ENCODE measurements at regions not wholly inside any gene's neighbourhood (a gene's known extent, or its start where the extent isn't known, plus 50 kb on each side); places are given as distances from the start of the nearest gene placed in this dataset.

DNA sequence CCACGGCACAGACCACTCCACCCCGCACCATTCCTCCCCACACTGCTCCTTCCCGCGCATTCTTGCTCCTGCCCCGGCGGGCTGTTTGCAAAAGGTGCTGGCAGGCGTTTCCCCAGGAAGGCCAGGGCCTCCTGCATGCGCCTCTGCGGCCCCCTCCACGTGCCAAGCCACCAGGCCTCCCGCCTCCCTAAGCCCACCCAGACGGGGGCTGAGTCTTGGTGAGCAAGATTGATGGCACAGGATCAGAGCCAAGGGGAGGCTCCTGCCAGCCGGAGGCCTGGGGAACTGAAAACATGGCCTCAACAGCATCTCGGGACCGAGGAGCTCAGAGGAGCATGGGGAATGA, 328.3 kb upstream of the DIO3 start:
- CTCF ChIA-PET: interaction anchor here (0.6 kb wide), 1 partner anchor 45 kb away, joined by 3 read pairs; no protein-coding TSS in a partner anchor
- TF ChIP-seq, protein P1, sequence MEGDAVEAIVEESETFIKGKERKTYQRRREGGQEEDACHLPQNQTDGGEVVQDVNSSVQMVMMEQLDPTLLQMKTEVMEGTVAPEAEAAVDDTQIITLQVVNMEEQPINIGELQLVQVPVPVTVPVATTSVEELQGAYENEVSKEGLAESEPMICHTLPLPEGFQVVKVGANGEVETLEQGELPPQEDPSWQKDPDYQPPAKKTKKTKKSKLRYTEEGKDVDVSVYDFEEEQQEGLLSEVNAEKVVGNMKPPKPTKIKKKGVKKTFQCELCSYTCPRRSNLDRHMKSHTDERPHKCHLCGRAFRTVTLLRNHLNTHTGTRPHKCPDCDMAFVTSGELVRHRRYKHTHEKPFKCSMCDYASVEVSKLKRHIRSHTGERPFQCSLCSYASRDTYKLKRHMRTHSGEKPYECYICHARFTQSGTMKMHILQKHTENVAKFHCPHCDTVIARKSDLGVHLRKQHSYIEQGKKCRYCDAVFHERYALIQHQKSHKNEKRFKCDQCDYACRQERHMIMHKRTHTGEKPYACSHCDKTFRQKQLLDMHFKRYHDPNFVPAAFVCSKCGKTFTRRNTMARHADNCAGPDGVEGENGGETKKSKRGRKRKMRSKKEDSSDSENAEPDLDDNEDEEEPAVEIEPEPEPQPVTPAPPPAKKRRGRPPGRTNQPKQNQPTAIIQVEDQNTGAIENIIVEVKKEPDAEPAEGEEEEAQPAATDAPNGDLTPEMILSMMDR (IDR thresholded peaks at IDR 0.05; ENCODE audit: unreplicated experiment): no peak
- H3K4me1 Mint-ChIP-seq (ENCODE audit: insufficient read depth, unreplicated experiment): no peaks in the 10 kb centered on the region
- intact Hi-C loops (cut with micrococcal nuclease): no loop called here
- DNase-seq (ENCODE audit: unreplicated experiment): no peak
- no peak overlapping the region for H3K4me3 Mint-ChIP-seq (ENCODE audit: unreplicated experiment)
- no TSS peak for BruUV-seq (replicated peaks)
- H3K27me3 Mint-ChIP-seq (ENCODE audit: insufficient read depth, unreplicated experiment): no peaks in the 10 kb centered on the region
- no peak overlapping the region for H3K27ac Mint-ChIP-seq (ENCODE audit: low read depth, unreplicated experiment)
- no peaks in the 10 kb centered on the region for H3K36me3 Mint-ChIP-seq (ENCODE audit: insufficient read depth, unreplicated experiment)
- no peaks in the 10 kb centered on the region for H3K9me3 Mint-ChIP-seq (ENCODE audit: unreplicated experiment)
- POLR2A ChIA-PET: no interaction called here

DNA sequence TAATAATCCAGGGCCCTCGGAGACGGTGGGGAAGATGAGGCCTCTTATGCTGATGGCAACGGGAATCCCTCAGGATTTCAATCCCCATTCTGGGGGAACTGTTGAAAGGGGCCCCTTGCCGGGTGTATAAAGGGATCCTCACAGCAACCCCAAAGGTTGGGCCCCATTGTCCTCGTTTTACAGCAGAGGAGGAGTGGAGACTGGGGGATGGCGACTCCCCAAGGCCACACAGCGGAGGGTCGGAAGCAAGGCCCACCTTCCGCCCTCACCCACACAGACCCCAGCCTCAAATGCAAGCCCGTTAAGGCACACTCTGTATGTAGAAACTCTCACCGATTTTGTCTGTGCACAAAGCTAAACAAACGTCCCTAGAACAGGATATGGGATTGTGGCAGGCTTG, 327.9 kb upstream of the DIO3 start:
- ChIA-PET POLR2A (no interaction called here), CTCF (interaction anchor here (0.6 kb wide), 1 partner anchor 44 kb away, joined by 3 read pairs; no protein-coding TSS in a partner anchor)
- no TSS peak for BruUV-seq (replicated peaks)
- Mint-ChIP-seq H3K27me3 (ENCODE audit: insufficient read depth, unreplicated experiment) (no peaks in the 10 kb centered on the region), H3K36me3 (ENCODE audit: insufficient read depth, unreplicated experiment) (no peaks in the 10 kb centered on the region), H3K4me1 (ENCODE audit: insufficient read depth, unreplicated experiment) (no peaks in the 10 kb centered on the region), H3K4me3 (ENCODE audit: unreplicated experiment) (no peak overlapping the region), H3K27ac (ENCODE audit: low read depth, unreplicated experiment) (no peak overlapping the region), H3K9me3 (ENCODE audit: unreplicated experiment) (no peaks in the 10 kb centered on the region)
- intact Hi-C loops (cut with micrococcal nuclease): no loop called here
- DNase-seq (ENCODE audit: unreplicated experiment): no peak
- TF ChIP-seq, protein P1 (IDR thresholded peaks at IDR 0.05; ENCODE audit: unreplicated experiment): no peak

DNA sequence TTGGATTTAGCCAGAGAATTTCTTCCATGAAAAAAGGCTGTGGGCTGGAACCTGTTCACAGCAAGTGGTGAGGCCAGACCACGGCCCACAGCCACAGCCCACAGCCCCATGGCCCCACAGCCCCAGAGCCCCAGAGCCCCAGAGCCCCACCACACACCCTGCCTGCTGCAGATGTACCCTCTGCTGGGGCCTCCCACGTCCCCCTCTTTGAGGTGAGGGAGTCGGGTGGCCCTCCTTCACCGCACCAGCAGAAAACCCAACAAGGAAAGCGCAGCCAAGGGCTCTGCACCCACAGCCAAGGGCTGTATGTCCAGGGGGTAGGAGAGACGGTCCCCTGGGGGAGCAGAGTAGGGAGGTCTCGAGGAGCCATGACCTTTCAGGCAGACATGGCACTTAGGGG, 327.5 kb upstream of the DIO3 start:
- TF ChIP-seq, protein P1 (IDR thresholded peaks at IDR 0.05; ENCODE audit: unreplicated experiment): no peak
- Mint-ChIP-seq H3K4me3 (ENCODE audit: unreplicated experiment) (no peak overlapping the region), H3K36me3 (ENCODE audit: insufficient read depth, unreplicated experiment) (no peaks in the 10 kb centered on the region), H3K27ac (ENCODE audit: low read depth, unreplicated experiment) (no peak overlapping the region), H3K9me3 (ENCODE audit: unreplicated experiment) (no peaks in the 10 kb centered on the region), H3K4me1 (ENCODE audit: insufficient read depth, unreplicated experiment) (no peaks in the 10 kb centered on the region), H3K27me3 (ENCODE audit: insufficient read depth, unreplicated experiment) (no peaks in the 10 kb centered on the region)
- BruUV-seq (replicated peaks): no TSS peak
- intact Hi-C loops (cut with micrococcal nuclease): loop anchor here (2.0 kb wide), 2 partner anchors 327 to 395 kb away; no protein-coding TSS in a partner anchor
- CTCF ChIA-PET: interaction anchor here (1.2 to 1.7 kb wide), 2 partner anchors 588 to 848 kb away, joined by 3 to 5 read pairs; no protein-coding TSS in a partner anchor
- no peak for DNase-seq (ENCODE audit: unreplicated experiment)
- POLR2A ChIA-PET: no interaction called here

DNA sequence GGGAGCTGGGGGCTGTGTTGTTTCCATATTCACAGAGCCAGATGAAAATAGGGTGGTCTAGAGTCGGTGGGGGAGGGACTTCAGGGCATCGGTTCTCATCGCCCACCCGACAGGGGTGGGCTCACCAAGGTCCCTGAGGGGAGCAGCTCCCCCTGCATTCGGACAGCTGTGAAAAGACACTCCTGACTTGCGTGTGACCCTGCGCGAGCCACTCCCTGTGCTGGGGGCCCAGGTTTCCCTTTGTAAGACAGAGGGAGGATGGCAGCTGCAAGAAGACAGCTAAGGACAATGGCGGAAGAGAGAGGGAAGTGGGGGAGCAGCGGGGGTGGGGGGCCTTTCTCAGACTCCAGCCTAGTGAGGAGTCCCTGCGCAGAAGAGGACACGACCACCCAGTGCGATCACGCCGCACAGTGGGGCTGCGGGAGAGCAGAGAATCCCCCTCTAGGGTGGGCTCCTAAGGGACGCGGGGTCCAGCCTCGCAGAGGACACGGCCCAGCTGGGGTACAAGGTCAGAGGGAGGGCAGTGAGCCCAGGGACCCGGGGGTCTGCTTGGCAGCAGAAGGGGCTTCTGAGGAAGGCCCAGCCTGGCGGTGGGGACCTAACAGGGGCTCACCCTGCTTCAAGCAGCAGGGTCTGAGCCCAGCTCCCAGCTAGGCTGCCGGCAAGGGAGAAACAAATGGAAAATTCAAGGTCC, 326.9 kb upstream of the DIO3 start:
- TF ChIP-seq, protein P1 (IDR thresholded peaks at IDR 0.05; ENCODE audit: unreplicated experiment): no peak
- H3K9me3 Mint-ChIP-seq (ENCODE audit: unreplicated experiment): no peaks in the 10 kb centered on the region
- ChIA-PET CTCF (interaction anchor here (0.6 to 2.8 kb wide), 18 partner anchors 8 to 849 kb away, joined by 3 to 15 read pairs (median 3); no protein-coding TSS in a partner anchor), POLR2A (interaction anchor here (0.6 kb wide), 1 partner anchor 134 kb away, joined by 3 read pairs; no protein-coding TSS in a partner anchor)
- BruUV-seq (replicated peaks): no TSS peak
- no peaks in the 10 kb centered on the region for H3K27me3 Mint-ChIP-seq (ENCODE audit: insufficient read depth, unreplicated experiment)
- no peaks in the 10 kb centered on the region for H3K4me1 Mint-ChIP-seq (ENCODE audit: insufficient read depth, unreplicated experiment)
- H3K4me3 Mint-ChIP-seq (ENCODE audit: unreplicated experiment): no peak overlapping the region
- DNase-seq (ENCODE audit: unreplicated experiment): no peak
- H3K36me3 Mint-ChIP-seq (ENCODE audit: insufficient read depth, unreplicated experiment): no peaks in the 10 kb centered on the region
- no peak overlapping the region for H3K27ac Mint-ChIP-seq (ENCODE audit: low read depth, unreplicated experiment)
- intact Hi-C loops (cut with micrococcal nuclease): loop anchor here (2.0 kb wide), 2 partner anchors 328 to 394 kb away; no protein-coding TSS in a partner anchor
